T-helper 9 cell (primary cell): ENCODE measurements at regions not wholly inside any gene's neighbourhood (a gene's known extent, or its start where the extent isn't known, plus 50 kb on each side); places are given as distances from the start of the nearest gene placed in this dataset.

ENCODE experiments used
- DNase-seq: peaks from one replicate; pipeline ENCODE4 v3.0.0-alpha.2; 2020

GRCh38 chr11:19357943-19358342 is 117.2 kb upstream of the E2F8 start:
- DNase-seq, result no peak

- no peak for DNase-seq
These were observed 114.9 kb upstream of the E2F8 start for GRCh38 chr11:19355601-19356000.

- DNase-seq, result no peak
These were observed 112.6 kb upstream of the E2F8 start for GRCh38 chr11:19353287-19353850.

GRCh38 chr11:19352771-19353160 is 112.0 kb upstream of the E2F8 start:
- DNase-seq, result no peak

- no peak for DNase-seq
These were observed 111.5 kb upstream of the E2F8 start for GRCh38 chr11:19352072-19352770.

- DNase-seq, result no peak
These were observed 110.7 kb upstream of the E2F8 start for GRCh38 chr11:19351426-19351825.

- no peak for DNase-seq
These were observed 109.4 kb upstream of the E2F8 start for GRCh38 chr11:19350160-19350559.

- DNase-seq, result no peak
These were observed 108.7 kb upstream of the E2F8 start for GRCh38 chr11:19349340-19350025.

GRCh38 chr11:19347911-19348310 is 107.2 kb upstream of the E2F8 start:
- DNase-seq, result no peak

- no peak for DNase-seq
These were observed 105.3 kb upstream of the E2F8 start for GRCh38 chr11:19345848-19346681.

GRCh38 chr11:19345519-19345847 is 104.7 kb upstream of the E2F8 start:
- no peak for DNase-seq

- DNase-seq, result no peak
These were observed 104.1 kb upstream of the E2F8 start for GRCh38 chr11:19344661-19345518.

GRCh38 chr11:19342036-19342435 is 101.3 kb upstream of the E2F8 start:
- DNase-seq, result no peak

GRCh38 chr11:19338375-19338774 is 97.6 kb upstream of the E2F8 start:
- no peak for DNase-seq

GRCh38 chr11:19337779-19338178 is 97.0 kb upstream of the E2F8 start:
- DNase-seq, result no peak

- DNase-seq, result no peak
These were observed 95.6 kb upstream of the E2F8 start for GRCh38 chr11:19336331-19336730.

GRCh38 chr11:19332476-19332875 is 91.7 kb upstream of the E2F8 start:
- DNase-seq, result no peak

GRCh38 chr11:19330416-19330815 is 89.7 kb upstream of the E2F8 start:
- DNase-seq, result no peak

GRCh38 chr11:19329970-19330369 is 89.2 kb upstream of the E2F8 start:
- DNase-seq, result no peak

GRCh38 chr11:19328586-19329311 is 88.0 kb upstream of the E2F8 start:
- DNase-seq, result no peak

- no peak for DNase-seq
These were observed 86.5 kb upstream of the E2F8 start for GRCh38 chr11:19327280-19327679.

- no peak for DNase-seq
These were observed 85.8 kb upstream of the E2F8 start for GRCh38 chr11:19326499-19326898.
